ENCODE measurements at regions not wholly inside any gene's neighbourhood (a gene's known extent, or its start where the extent isn't known, plus 50 kb on each side); places are given as distances from the start of the nearest gene placed in this dataset.

- TF ChIP-seq CTCF (IDR thresholded peaks at IDR 0.05): no peak
- no peak for TF ChIP-seq POLR2AphosphoS5 (IDR thresholded peaks at IDR 0.05)
Observed at GRCh38 chr12:13587721-13588390, 391.3 kb downstream of the EMP1 start.

Measured in breast epithelium (tissue), 3 donors.